ENCODE measurements at regions not wholly inside any gene's neighbourhood (a gene's known extent, or its start where the extent isn't known, plus 50 kb on each side); places are given as distances from the start of the nearest gene placed in this dataset.

- DNase-seq (ENCODE audit: low spot score), result no peak
- Mint-ChIP-seq H3K9me3 (peaks cover 22% of the 10 kb centered on the region), H3K4me3 (no peak overlapping the region), H3K27ac (no peak overlapping the region), H3K36me3 (peaks cover 17% of the 10 kb centered on the region), H3K4me1 (peaks cover 6% of the 10 kb centered on the region), H3K27me3 (ENCODE audit: low read depth) (no peaks in the 10 kb centered on the region; the same call in 1 of the 2 replicates)
- no peak for ATAC-seq
- ChIA-PET POLR2A (no interaction called here), CTCF (no interaction called here)
- TF ChIP-seq GRHL2 (CRISPR knock-in tag; IDR thresholded peaks at IDR 0.05; ENCODE audit: insufficient replicate concordance, severe bottlenecking), result no peak
- TF ChIP-seq CTCF (IDR thresholded peaks at IDR 0.05), result no peak
- no peak for TF ChIP-seq USF2 (CRISPR knock-in tag; IDR thresholded peaks at IDR 0.05)
- no peak for TF ChIP-seq ZSCAN18 (CRISPR knock-in tag; IDR thresholded peaks at IDR 0.05)
- TF ChIP-seq FOXP1 (CRISPR knock-in tag; IDR thresholded peaks at IDR 0.05; ENCODE audit: borderline replicate concordance), result no peak
- no peak for TF ChIP-seq USF1 (CRISPR knock-in tag; IDR thresholded peaks at IDR 0.05)
- TF ChIP-seq AFF4 (CRISPR knock-in tag; IDR thresholded peaks at IDR 0.05; ENCODE audit: borderline replicate concordance), result no peak
- no peak for TF ChIP-seq E2F1 (CRISPR knock-in tag; IDR thresholded peaks at IDR 0.05)
Observed at GRCh38 chr3:74282202-74282601, 332.3 kb downstream of the CNTN3 start.

- peaks cover 27% of the 10 kb centered on the region for H3K9me3 Mint-ChIP-seq
- H3K27ac Mint-ChIP-seq, result no peak overlapping the region
- H3K36me3 Mint-ChIP-seq, result peaks cover 19% of the 10 kb centered on the region
- TF ChIP-seq MLX (CRISPR knock-in tag; IDR thresholded peaks at IDR 0.05), result no peak
- TF ChIP-seq NFATC4 (CRISPR knock-in tag; IDR thresholded peaks at IDR 0.05), result no peak
- no peak for TF ChIP-seq ZNF121 (CRISPR knock-in tag; IDR thresholded peaks at IDR 0.05)
- no peak for TF ChIP-seq SMAD4 (CRISPR knock-in tag; IDR thresholded peaks at IDR 0.05)
- TF ChIP-seq CREM (CRISPR knock-in tag; IDR thresholded peaks at IDR 0.05), result no peak
- TF ChIP-seq ATF2 (CRISPR knock-in tag; IDR thresholded peaks at IDR 0.05; ENCODE audit: borderline replicate concordance, low read depth), result no peak
- TF ChIP-seq GABPB1 (CRISPR knock-in tag; IDR thresholded peaks at IDR 0.05), result no peak
- TF ChIP-seq ATF1 (CRISPR knock-in tag; IDR thresholded peaks at IDR 0.05), result no peak
- no peak for TF ChIP-seq E2F5 (CRISPR knock-in tag; IDR thresholded peaks at IDR 0.05)
- no peak for TF ChIP-seq SMAD3 (CRISPR knock-in tag; IDR thresholded peaks at IDR 0.05; ENCODE audit: borderline replicate concordance)
- no peak for TF ChIP-seq NR3C1 (CRISPR knock-in tag; conservative IDR thresholded peaks at IDR 0.05; ENCODE audit: low read depth)
- TF ChIP-seq USF1 (CRISPR knock-in tag; IDR thresholded peaks at IDR 0.05), result no peak
- no peak for DNase-seq (ENCODE audit: low spot score)
- POLR2A ChIA-PET, result no interaction called here
- CTCF ChIA-PET, result no interaction called here
- no peak for ATAC-seq
- H3K4me1 Mint-ChIP-seq, result peaks cover 6% of the 10 kb centered on the region
- H3K27me3 Mint-ChIP-seq (ENCODE audit: low read depth), result no peaks in the 10 kb centered on the region; the same call in 1 of the 2 replicates
- H3K4me3 Mint-ChIP-seq, result no peak overlapping the region
Observed at GRCh38 chr3:74281705-74282104, 332.8 kb downstream of the CNTN3 start.
